SK-N-SH treated with all-trans-retinoic acid at 6 μM for 48 hours (cell line): ENCODE measurements at regions not wholly inside any gene's neighbourhood (a gene's known extent, or its start where the extent isn't known, plus 50 kb on each side); places are given as distances from the start of the nearest gene placed in this dataset.

ENCODE experiments used
- ATAC-seq: fragments of 200-7000 bp; cut with Tn5 transposase; 3 replicates; pipeline ENCODE4 v1.9.1; 2020; ENCODE audit warnings: mild to moderate bottlenecking, moderate library complexity
- ARNTL ChIP-seq: fragments of 450-650 bp; formaldehyde crosslinking; IDR thresholded peaks from 2 replicates; pipeline ENCODE4 v1.5.0; 2020; ENCODE audit warnings: low read depth, mild to moderate bottlenecking, moderate library complexity, borderline replicate concordance
- BACH2 ChIP-seq: fragments of 250-450 bp; sonication (Bioruptor Pico); IDR thresholded peaks from 2 replicates; pipeline ENCODE4 v1.9.0; 2021; ENCODE audit warnings: mild to moderate bottlenecking, borderline replicate concordance
- CSDC2 ChIP-seq: fragments of 250-450 bp; sonication (Bioruptor Pico); IDR thresholded peaks from 2 replicates; pipeline ENCODE4 v1.5.0; 2020; ENCODE audit warnings: mild to moderate bottlenecking, moderate library complexity
- ESRRG ChIP-seq: fragments of 250-450 bp; sonication (Bioruptor Pico); IDR thresholded peaks from 2 replicates; pipeline ENCODE4 v1.6.1; 2021; ENCODE audit warnings: mild to moderate bottlenecking
- GLIS3 ChIP-seq: fragments of 250-450 bp; sonication (Bioruptor Pico); IDR thresholded peaks from 2 replicates; pipeline ENCODE4 v1.5.0; 2020; ENCODE audit warnings: mild to moderate bottlenecking, moderate library complexity
- ISL1 ChIP-seq: fragments of 250-450 bp; sonication (Bioruptor Pico); IDR thresholded peaks from 2 replicates; pipeline ENCODE4 v2.1.2; 2022; ENCODE audit warnings: mild to moderate bottlenecking, moderate library complexity
- OSR1 ChIP-seq: fragments of 250-450 bp; sonication (Bioruptor Pico); IDR thresholded peaks from 2 replicates; pipeline ENCODE4 v1.8.0; 2022; ENCODE audit warnings: moderate library complexity, mild to moderate bottlenecking, inconsistent platforms
- PPARA ChIP-seq: fragments of 250-450 bp; sonication (Bioruptor Pico); IDR thresholded peaks from 2 replicates; pipeline ENCODE4 v1.5.0; 2020; ENCODE audit warnings: mild to moderate bottlenecking, borderline replicate concordance
- RARB ChIP-seq: fragments of 250-450 bp; sonication (Bioruptor Pico); IDR thresholded peaks from 2 replicates; pipeline ENCODE4 v1.8.0; 2021; ENCODE audit warnings: mild to moderate bottlenecking, moderate library complexity
- SNAI2 ChIP-seq: fragments of 250-450 bp; sonication (Bioruptor Pico); IDR thresholded peaks from 2 replicates; pipeline ENCODE4 v1.5.0; 2020; ENCODE audit warnings: mild to moderate bottlenecking, moderate library complexity
- TCF4 ChIP-seq: fragments of 250-450 bp; sonication (Bioruptor Pico); IDR thresholded peaks from 2 replicates; pipeline ENCODE4 v1.8.0; 2021; ENCODE audit warnings: mild to moderate bottlenecking, moderate library complexity, borderline replicate concordance
- TOX ChIP-seq: fragments of 250-450 bp; sonication (Bioruptor Pico); IDR thresholded peaks from 2 replicates; pipeline ENCODE4 v1.8.0; 2021; ENCODE audit warnings: mild to moderate bottlenecking, moderate library complexity, borderline replicate concordance
- ZC3H10 ChIP-seq: fragments of 250-450 bp; sonication (Bioruptor Pico); IDR thresholded peaks from 2 replicates; pipeline ENCODE4 v1.5.1; 2021; ENCODE audit warnings: mild to moderate bottlenecking, moderate library complexity
- ZFP3 ChIP-seq: fragments of 250-450 bp; sonication (Bioruptor Pico); IDR thresholded peaks from 2 replicates; pipeline ENCODE4 v1.5.0; 2020; ENCODE audit warnings: mild to moderate bottlenecking, moderate library complexity
- ZFP30 ChIP-seq: fragments of 450-650 bp; formaldehyde crosslinking; IDR thresholded peaks from 2 replicates; pipeline ENCODE4 v1.5.0; 2022; ENCODE audit warnings: mild to moderate bottlenecking, moderate library complexity
- ZNF565 ChIP-seq: fragments of 450-650 bp; formaldehyde crosslinking; conservative IDR thresholded peaks from 2 replicates; pipeline ENCODE4 v1.5.0; 2020; ENCODE audit warnings: low read depth, mild to moderate bottlenecking, moderate library complexity
- ZNF70 ChIP-seq: fragments of 450-650 bp; formaldehyde crosslinking; IDR thresholded peaks from 2 replicates; pipeline ENCODE4 v1.5.0; 2020; ENCODE audit warnings: mild to moderate bottlenecking, moderate library complexity
- ZNF8 ChIP-seq: fragments of 450-650 bp; formaldehyde crosslinking; IDR thresholded peaks from 2 replicates; pipeline ENCODE4 v1.5.0; 2020; ENCODE audit warnings: mild to moderate bottlenecking, moderate library complexity
- TF ChIP-seq, protein P1 (sequence below): fragments of 250-450 bp; sonication (Bioruptor Pico); IDR thresholded peaks from 2 replicates; pipeline ENCODE4 v1.5.0; 2020; ENCODE audit warnings: mild to moderate bottlenecking, moderate library complexity
- TF ChIP-seq, protein P2 (sequence below): fragments of 250-450 bp; sonication (Bioruptor Pico); IDR thresholded peaks from 2 replicates; pipeline ENCODE4 v1.5.1; 2020; ENCODE audit warnings: low read depth, mild to moderate bottlenecking, moderate library complexity
- TF ChIP-seq, protein P3 (sequence below): fragments of 250-450 bp; sonication (Bioruptor Pico); IDR thresholded peaks from 2 replicates; pipeline ENCODE4 v1.8.0; 2021; ENCODE audit warnings: low read depth, mild to moderate bottlenecking, moderate library complexity, borderline replicate concordance

GRCh38 chr4:81606801-81607501 is 135.2 kb upstream of the RASGEF1B start:
- no peak for ATAC-seq

DNA sequence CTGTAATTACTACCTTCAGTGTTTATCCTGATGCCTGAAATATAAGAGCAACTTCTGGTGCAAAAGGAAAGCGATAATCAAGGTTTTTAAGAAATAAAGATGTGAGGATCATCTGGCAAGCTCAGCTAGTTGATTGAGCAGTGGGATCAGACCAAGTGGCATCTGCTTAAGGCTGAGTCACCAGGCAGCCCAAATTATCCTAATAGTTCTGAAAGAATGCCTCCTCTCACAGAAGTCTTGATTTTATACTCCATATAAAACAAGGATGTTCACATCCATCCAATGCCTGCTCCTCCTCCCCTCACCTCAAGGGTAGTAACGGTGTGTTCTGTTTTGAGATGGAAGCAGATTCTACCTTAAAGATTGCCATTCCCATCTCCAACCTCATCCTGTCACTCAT is 134.5 kb upstream of the RASGEF1B start:
- no peak for TF ChIP-seq GLIS3 (CRISPR knock-in tag)
- no peak for TF ChIP-seq ZFP3
- no peak for TF ChIP-seq SNAI2
- no peak for TF ChIP-seq CSDC2 (CRISPR knock-in tag)
- TF ChIP-seq TOX: no peak
- TF ChIP-seq OSR1 (CRISPR knock-in tag): no peak
- TF ChIP-seq, protein P1, sequence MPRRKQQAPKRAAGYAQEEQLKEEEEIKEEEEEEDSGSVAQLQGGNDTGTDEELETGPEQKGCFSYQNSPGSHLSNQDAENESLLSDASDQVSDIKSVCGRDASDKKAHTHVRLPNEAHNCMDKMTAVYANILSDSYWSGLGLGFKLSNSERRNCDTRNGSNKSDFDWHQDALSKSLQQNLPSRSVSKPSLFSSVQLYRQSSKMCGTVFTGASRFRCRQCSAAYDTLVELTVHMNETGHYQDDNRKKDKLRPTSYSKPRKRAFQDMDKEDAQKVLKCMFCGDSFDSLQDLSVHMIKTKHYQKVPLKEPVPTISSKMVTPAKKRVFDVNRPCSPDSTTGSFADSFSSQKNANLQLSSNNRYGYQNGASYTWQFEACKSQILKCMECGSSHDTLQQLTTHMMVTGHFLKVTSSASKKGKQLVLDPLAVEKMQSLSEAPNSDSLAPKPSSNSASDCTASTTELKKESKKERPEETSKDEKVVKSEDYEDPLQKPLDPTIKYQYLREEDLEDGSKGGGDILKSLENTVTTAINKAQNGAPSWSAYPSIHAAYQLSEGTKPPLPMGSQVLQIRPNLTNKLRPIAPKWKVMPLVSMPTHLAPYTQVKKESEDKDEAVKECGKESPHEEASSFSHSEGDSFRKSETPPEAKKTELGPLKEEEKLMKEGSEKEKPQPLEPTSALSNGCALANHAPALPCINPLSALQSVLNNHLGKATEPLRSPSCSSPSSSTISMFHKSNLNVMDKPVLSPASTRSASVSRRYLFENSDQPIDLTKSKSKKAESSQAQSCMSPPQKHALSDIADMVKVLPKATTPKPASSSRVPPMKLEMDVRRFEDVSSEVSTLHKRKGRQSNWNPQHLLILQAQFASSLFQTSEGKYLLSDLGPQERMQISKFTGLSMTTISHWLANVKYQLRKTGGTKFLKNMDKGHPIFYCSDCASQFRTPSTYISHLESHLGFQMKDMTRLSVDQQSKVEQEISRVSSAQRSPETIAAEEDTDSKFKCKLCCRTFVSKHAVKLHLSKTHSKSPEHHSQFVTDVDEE (CRISPR knock-in tag): no peak
- TF ChIP-seq ARNTL (CRISPR knock-in tag): no peak
- no peak for TF ChIP-seq ZFP30 (CRISPR knock-in tag)
- no peak for TF ChIP-seq ZNF565
- TF ChIP-seq ESRRG (CRISPR knock-in tag): no peak
- TF ChIP-seq ZC3H10 (CRISPR knock-in tag): no peak
- ATAC-seq: no peak

More at GRCh38 chr4:81606801-81607501, 135.2 kb upstream of the RASGEF1B start:
- TF ChIP-seq ZNF8 (CRISPR knock-in tag) (no peak), ZNF70 (no peak), ARNTL (CRISPR knock-in tag) (no peak), SNAI2 (no peak), CSDC2 (CRISPR knock-in tag) (no peak), BACH2 (CRISPR knock-in tag) (no peak), ESRRG (CRISPR knock-in tag) (no peak), TCF4 (no peak), ZFP30 (CRISPR knock-in tag) (no peak), ZFP3 (no peak)
- TF ChIP-seq, all 23 proteins: peak for 0

DNA sequence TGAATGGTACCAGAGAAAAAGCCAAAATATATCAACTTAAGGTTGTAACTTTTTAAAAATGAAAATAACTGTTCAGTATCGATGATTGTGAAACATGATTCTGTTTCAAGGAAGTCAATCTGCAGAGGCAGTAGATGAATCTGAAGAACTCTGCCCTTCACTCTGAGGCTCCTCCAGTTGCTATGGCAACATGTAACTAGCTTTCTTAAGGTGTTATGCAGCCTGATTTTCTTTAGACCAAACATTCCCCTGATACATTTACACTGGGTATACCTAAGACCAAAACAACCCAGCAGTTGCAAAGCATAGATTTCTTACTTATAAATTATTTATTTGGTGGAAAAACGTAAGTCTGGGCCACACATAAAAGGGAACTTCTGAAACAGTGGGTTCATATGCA is 133.6 kb upstream of the RASGEF1B start:
- TF ChIP-seq ESRRG (CRISPR knock-in tag) (no peak), BACH2 (CRISPR knock-in tag) (no peak), RARB (CRISPR knock-in tag) (no peak), PPARA (CRISPR knock-in tag) (no peak), ARNTL (CRISPR knock-in tag) (no peak)
- ATAC-seq: no peak

DNA sequence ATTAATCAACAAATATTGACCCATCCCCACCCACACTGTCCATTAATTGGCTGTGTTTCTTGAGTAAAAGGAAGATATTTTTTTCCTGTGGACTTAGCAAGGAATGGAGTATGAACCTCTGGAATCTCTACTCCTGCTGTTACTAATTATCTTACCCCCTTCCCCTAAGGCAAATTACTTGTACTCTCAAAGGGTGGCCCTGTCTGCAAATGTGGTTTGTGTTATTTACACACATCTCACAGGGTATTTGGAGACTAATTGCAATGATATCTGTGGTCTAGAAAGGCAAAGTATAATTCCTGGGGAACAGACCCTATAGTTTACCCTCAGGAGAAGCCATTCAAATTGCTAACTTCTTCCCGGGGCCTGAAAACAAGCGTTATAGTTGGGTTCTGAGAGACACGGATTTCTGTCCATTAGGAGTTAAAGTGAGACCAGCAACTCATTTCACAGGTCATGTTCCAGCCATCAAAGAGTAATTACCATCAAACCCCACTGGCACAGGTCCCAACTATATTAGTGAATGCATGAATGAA is 133.0 kb upstream of the RASGEF1B start:
- ATAC-seq: no peak
- TF ChIP-seq, protein P1 (CRISPR knock-in tag): no peak
- TF ChIP-seq ZNF8 (CRISPR knock-in tag): no peak
- no peak for TF ChIP-seq GLIS3 (CRISPR knock-in tag)
- no peak for TF ChIP-seq PPARA (CRISPR knock-in tag)
- TF ChIP-seq SNAI2: no peak
- no peak for TF ChIP-seq RARB (CRISPR knock-in tag)
- no peak for TF ChIP-seq TCF4
- TF ChIP-seq ZC3H10 (CRISPR knock-in tag): no peak

GRCh38 chr4:81602854-81603253 is 131.1 kb upstream of the RASGEF1B start:
- no peak for ATAC-seq
- TF ChIP-seq ZNF70 (no peak), ZC3H10 (CRISPR knock-in tag) (no peak), RARB (CRISPR knock-in tag) (no peak), ARNTL (CRISPR knock-in tag) (no peak), ISL1 (no peak)
- TF ChIP-seq, protein P2, sequence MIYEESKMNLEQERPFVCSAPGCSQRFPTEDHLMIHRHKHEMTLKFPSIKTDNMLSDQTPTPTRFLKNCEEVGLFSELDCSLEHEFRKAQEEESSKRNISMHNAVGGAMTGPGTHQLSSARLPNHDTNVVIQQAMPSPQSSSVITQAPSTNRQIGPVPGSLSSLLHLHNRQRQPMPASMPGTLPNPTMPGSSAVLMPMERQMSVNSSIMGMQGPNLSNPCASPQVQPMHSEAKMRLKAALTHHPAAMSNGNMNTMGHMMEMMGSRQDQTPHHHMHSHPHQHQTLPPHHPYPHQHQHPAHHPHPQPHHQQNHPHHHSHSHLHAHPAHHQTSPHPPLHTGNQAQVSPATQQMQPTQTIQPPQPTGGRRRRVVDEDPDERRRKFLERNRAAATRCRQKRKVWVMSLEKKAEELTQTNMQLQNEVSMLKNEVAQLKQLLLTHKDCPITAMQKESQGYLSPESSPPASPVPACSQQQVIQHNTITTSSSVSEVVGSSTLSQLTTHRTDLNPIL (CRISPR knock-in tag): no peak
- TF ChIP-seq, protein P3, sequence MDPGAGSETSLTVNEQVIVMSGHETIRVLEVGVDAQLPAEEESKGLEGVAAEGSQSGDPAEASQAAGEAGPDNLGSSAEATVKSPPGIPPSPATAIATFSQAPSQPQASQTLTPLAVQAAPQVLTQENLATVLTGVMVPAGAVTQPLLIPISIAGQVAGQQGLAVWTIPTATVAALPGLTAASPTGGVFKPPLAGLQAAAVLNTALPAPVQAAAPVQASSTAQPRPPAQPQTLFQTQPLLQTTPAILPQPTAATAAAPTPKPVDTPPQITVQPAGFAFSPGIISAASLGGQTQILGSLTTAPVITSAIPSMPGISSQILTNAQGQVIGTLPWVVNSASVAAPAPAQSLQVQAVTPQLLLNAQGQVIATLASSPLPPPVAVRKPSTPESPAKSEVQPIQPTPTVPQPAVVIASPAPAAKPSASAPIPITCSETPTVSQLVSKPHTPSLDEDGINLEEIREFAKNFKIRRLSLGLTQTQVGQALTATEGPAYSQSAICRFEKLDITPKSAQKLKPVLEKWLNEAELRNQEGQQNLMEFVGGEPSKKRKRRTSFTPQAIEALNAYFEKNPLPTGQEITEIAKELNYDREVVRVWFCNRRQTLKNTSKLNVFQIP: no peak
- TF ChIP-seq, all 23 proteins: peak for 0
